Osteocyte (in vitro differentiated cells): ENCODE measurements at regions not wholly inside any gene's neighbourhood (a gene's known extent, or its start where the extent isn't known, plus 50 kb on each side); places are given as distances from the start of the nearest gene placed in this dataset.

Source experiments
- DNase-seq: peaks from one replicate; pipeline ENCODE4 v3.0.0; 2021; ENCODE audit warnings: mixed read lengths; ENCODE audit not compliant: unreplicated experiment; ENCODE audit errors: extremely low spot score
- H3K27ac Mint-ChIP-seq: one replicate; pipeline ENCODE4 v1.8.0; 2021; ENCODE audit warnings: mild to moderate bottlenecking, mixed read lengths; ENCODE audit not compliant: unreplicated experiment
- H3K27me3 Mint-ChIP-seq: one replicate; pipeline ENCODE4 v1.8.0; 2021; ENCODE audit warnings: mixed read lengths; ENCODE audit not compliant: unreplicated experiment
- H3K36me3 Mint-ChIP-seq: one replicate; pipeline ENCODE4 v1.8.0; 2021; ENCODE audit warnings: mixed read lengths; ENCODE audit not compliant: unreplicated experiment
- H3K4me1 Mint-ChIP-seq: one replicate; pipeline ENCODE4 v1.8.0; 2021; ENCODE audit warnings: mixed read lengths; ENCODE audit not compliant: unreplicated experiment
- H3K4me3 Mint-ChIP-seq: one replicate; pipeline ENCODE4 v1.8.0; 2021; ENCODE audit warnings: mild to moderate bottlenecking, moderate library complexity, mixed read lengths; ENCODE audit not compliant: unreplicated experiment
- H3K9me3 Mint-ChIP-seq: one replicate; pipeline ENCODE4 v1.8.0; 2021; ENCODE audit warnings: mixed read lengths; ENCODE audit not compliant: unreplicated experiment
- CTCF ChIP-seq: fragments of 200-600 bp; sonication (generic); IDR thresholded peaks from 2 replicates; pipeline ENCODE4 v1.5.0; 2021; ENCODE audit warnings: antibody characterized with exemption, mild to moderate bottlenecking, moderate library complexity

GRCh38 chr1:232551386-232551785 lies 78.5 kb downstream of the SIPA1L2 start:
- no peak for TF ChIP-seq CTCF
- no peaks in the 10 kb centered on the region for H3K9me3 Mint-ChIP-seq
- no peak overlapping the region for H3K4me3 Mint-ChIP-seq
- H3K27me3 Mint-ChIP-seq, result no peaks in the 10 kb centered on the region
- H3K4me1 Mint-ChIP-seq, result peaks cover 54% of the 10 kb centered on the region
- H3K36me3 Mint-ChIP-seq, result no peaks in the 10 kb centered on the region
- DNase-seq, result no peak
- peak overlapping the region; percentile 28 for H3K27ac Mint-ChIP-seq

- TF ChIP-seq CTCF, result no peak
- peaks cover 44% of the 10 kb centered on the region for H3K4me1 Mint-ChIP-seq
- H3K9me3 Mint-ChIP-seq, result no peaks in the 10 kb centered on the region
- no peak overlapping the region for H3K4me3 Mint-ChIP-seq
- no peak for DNase-seq
- H3K27ac Mint-ChIP-seq, result no peak overlapping the region
- no peaks in the 10 kb centered on the region for H3K27me3 Mint-ChIP-seq
- no peaks in the 10 kb centered on the region for H3K36me3 Mint-ChIP-seq
These were observed 79.9 kb downstream of the SIPA1L2 start for GRCh38 chr1:232550007-232550406.

GRCh38 chr1:232548691-232549090 lies 81.2 kb downstream of the SIPA1L2 start:
- H3K27me3 Mint-ChIP-seq, result no peaks in the 10 kb centered on the region
- H3K27ac Mint-ChIP-seq, result no peak overlapping the region
- TF ChIP-seq CTCF, result no peak
- H3K4me3 Mint-ChIP-seq, result no peak overlapping the region
- peaks cover 31% of the 10 kb centered on the region for H3K4me1 Mint-ChIP-seq
- no peak for DNase-seq
- no peaks in the 10 kb centered on the region for H3K9me3 Mint-ChIP-seq
- no peaks in the 10 kb centered on the region for H3K36me3 Mint-ChIP-seq

- no peak for TF ChIP-seq CTCF
- Mint-ChIP-seq H3K9me3 (no peaks in the 10 kb centered on the region), H3K4me1 (peaks cover 27% of the 10 kb centered on the region), H3K36me3 (no peaks in the 10 kb centered on the region), H3K27ac (no peak overlapping the region), H3K27me3 (no peaks in the 10 kb centered on the region), H3K4me3 (no peak overlapping the region)
- no peak for DNase-seq
These were observed 81.9 kb downstream of the SIPA1L2 start for GRCh38 chr1:232547938-232548484.

- Mint-ChIP-seq H3K4me3 (no peak overlapping the region), H3K9me3 (no peaks in the 10 kb centered on the region), H3K27me3 (no peaks in the 10 kb centered on the region), H3K36me3 (no peaks in the 10 kb centered on the region), H3K4me1 (peaks cover 41% of the 10 kb centered on the region), H3K27ac (no peak overlapping the region)
- DNase-seq, result no peak
- no peak for TF ChIP-seq CTCF
These were observed 87.0 kb downstream of the SIPA1L2 start for GRCh38 chr1:232542633-232543593.
